GM19438 (cell line): ENCODE measurements at regions not wholly inside any gene's neighbourhood (a gene's known extent, or its start where the extent isn't known, plus 50 kb on each side); places are given as distances from the start of the nearest gene placed in this dataset.
"Not testable (repeated sequence)": the region's sequence is repeated elsewhere in the genome, so short reads cannot be mapped to it uniquely, and the experiment has no call there.

Experiments used
- ATAC-seq: cut with Tn5 transposase; IDR thresholded peaks from one replicate; pipeline ENCODE4 v1.9.1; 2021; ENCODE audit warnings: low read depth; ENCODE audit not compliant: unreplicated experiment

DNA sequence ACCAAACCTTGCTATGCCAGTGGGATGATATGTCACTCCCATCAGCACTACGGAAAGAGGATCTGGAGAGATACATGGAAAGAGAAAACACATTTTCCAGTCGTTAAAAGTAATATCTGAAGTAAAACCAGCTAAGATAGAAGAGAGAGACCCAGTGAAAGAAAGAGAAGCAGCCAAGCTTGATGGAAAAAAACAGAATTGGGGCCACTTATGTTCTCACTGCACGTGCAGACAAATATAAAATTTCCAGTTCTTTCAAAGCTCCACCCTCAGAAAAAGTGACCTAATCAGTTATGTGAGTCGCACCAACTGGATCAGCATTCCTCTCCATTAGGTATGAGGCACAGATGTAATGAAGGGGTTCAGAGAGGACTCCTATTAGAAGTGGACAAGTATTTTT is 266.1 kb downstream of the MTERF1 start:
- ATAC-seq: no peak

DNA sequence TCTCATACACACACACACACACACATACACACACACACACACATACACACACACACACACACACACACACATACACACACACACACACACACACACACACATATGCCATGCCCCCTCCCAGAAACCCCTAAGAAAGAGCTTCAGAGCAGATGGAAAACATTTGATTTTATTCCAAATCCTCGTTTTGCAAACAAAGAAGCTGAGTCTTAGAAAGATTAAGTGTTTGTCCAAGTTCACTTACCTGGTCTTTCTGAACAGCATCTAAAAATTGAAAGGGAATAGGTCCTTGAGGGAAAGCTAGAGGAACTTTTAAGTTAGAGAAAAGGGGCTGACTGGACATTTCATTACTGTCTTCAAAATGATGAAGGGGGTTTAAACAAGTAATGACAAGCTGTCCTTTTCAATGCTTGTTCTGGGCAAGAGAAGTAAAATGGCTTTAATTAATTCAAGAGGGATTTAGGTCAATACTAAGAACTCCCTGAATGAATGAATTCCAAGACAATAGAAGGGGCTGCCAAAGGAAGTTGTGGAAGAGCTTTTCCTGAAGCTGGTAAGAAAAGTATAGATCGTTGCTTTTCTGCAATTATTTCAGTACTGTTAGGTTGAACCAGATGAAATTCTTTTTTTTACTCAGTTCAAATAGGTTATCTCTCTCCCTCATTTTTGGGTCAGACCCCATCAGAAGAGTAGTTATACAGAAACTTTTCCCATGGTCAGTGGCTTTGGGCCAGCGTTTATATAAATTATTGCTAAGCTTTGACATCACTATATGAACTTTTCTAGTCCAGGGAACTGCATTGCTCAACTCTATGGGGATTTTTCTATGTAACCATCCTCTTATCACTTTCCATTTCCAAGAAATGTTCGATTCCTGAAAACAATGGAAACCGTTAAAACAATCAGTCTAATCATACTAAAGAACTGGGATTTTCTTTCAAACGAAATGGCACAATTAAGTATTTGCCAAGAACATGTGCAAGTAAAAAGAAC is 261.4 kb downstream of the MTERF1 start:
- no peak for ATAC-seq

GRCh38 chr7:91620827-91621226 is 259.7 kb downstream of the MTERF1 start:
- no peak for ATAC-seq

DNA sequence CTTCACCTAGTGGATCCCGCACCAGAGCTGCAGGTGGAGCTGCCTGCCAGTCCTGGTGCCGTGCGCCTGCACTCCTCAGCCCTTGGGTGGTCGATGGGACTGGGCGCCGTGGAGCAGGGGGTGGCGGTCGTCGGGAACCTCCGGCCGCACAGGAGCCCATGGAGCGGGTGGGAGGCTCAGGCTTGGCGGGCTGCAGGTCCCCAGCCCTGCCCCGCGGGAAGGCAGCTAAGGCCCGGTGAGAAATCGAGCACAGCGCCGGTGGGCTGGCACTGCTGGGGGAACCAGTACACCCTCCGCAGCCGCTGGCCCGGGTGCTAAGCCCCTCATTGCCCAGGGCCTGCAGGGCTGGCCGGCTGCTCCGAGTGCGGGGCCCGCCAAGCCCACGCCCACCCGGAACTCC is 253.2 kb downstream of the MTERF1 start:
- not testable (repeated sequence) for ATAC-seq

DNA sequence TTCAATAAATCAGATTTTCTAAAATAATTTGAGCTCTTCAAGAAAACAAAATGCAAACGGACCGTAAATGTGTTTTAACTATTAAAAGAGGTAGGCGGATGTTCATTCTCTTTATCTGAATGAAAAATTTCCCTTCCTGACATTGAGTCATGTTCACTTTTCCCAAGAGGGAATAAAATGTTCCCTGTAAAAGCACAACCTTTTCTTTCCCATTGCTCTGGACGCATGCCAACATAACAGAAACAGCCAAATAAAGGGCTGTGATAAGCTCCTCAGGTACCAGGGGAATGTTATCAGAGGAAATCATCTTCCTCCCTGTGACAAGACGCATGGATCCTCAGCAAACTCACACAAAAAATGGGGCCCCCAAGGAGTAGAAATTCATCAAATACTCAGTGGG is 251.8 kb downstream of the MTERF1 start:
- ATAC-seq: no peak

- ATAC-seq: no peak
These were observed 249.7 kb downstream of the MTERF1 start for GRCh38 chr7:91630581-91631380.

DNA sequence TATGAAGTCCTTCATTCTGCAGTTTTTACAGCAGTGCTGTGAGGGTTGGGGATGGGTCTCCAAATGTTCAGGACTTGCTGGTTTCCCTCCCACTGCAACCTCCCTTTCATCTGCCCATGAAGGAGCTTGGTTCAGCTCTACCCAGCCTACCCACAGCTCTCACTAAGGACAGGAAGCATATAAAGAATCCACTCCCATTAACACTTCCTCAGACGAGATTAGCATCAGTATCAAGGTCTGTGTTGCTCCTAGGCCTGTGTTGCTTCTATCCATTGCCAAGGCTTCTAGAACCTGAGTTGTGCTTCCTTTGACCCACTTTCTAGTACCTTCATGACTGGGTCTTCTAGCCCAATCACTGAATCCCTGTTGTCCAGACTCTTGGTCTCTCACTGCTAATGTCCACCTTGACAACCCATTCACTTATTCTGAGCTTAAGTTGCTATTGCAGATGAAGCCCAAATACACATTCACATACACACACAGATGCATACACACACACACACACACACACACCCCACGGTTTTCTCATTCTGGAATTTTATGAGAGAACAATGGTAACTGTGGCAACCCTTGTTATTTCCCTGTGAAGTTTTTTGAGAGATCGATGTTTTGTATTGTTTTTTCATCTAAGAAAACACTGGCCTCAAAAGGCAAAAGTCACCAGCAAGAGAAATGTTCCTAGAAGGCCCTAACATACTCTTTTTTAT is 248.1 kb downstream of the MTERF1 start:
- ATAC-seq: no peak

DNA sequence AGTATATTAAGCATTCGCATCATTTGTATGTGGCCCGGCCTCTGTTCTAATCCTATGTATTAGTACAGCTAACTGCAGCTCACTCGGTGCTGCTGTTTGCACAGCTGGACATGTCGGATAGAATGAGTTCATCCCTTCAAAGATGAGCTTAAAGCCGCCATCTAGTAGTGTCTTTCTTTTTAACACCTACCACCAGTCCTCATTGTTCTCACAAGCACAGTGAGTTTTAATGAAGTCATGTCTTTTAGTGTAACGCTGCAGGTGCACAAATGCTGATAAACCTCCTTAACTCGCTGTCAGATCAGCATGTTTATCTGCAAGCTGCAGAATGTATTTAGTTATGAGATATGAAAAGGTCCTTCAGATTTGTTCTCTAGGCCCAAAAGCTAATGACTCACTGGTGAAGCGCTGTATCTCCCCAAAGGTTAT is 247.5 kb downstream of the MTERF1 start:
- ATAC-seq: no peak

DNA sequence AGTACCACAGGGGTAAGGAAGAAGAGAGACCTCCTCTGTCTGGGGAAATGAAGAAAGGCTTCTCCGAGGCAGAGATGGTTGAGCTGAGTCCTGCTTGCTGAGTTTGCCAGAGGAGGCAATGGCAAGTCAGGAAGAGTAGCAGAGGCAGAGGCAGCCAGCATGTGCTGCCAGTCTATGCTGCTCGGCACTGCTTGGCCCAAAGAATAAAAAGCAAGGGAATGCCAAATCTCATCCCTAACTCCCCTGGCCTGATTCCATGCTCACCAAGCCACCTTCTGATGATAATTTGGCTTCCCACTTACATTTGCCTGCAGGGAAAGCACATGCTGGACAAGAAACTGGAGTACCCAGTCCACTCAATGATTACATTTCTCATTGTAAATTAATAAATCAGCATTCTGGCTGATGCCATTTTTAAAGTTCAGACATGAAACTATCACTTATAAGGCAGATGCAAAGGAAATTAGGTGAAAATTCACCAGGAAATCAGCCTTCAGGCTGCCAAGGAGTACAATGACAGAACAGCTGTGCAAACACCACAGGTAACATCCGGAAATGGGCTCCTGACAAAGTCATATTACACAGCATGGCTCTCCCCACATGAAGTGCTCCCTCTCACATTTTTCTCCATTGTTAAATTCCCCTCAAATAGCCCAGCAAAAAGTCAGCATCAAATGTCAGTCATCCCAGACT is 245.9 kb downstream of the MTERF1 start:
- no peak for ATAC-seq

GRCh38 chr7:91636129-91636724 is 244.3 kb downstream of the MTERF1 start:
- ATAC-seq: peak; percentile 61

GRCh38 chr7:91636728-91637127 is 243.8 kb downstream of the MTERF1 start:
- ATAC-seq: peak; percentile 12

DNA sequence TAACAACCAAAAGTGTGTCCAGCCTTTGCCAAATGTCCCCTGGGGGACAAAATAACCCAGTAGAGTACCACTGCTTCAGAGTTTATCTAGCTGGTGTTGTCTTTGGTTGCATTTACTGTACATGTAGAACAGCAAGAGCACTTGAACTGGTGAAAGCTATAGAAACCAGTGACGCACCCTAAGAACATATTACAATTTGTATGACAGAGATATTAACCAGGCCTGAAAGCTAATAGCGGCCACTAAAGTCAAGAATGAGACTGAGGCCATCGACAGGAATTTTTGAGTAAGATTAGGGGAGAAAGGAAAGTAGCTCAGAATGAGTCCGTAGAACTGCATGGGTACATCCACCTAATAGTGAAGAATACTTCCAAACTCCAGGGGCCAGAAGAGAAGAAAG is 236.2 kb downstream of the MTERF1 start:
- no peak for ATAC-seq

- no peak for ATAC-seq
These were observed 235.0 kb downstream of the MTERF1 start for GRCh38 chr7:91645542-91645941.

DNA sequence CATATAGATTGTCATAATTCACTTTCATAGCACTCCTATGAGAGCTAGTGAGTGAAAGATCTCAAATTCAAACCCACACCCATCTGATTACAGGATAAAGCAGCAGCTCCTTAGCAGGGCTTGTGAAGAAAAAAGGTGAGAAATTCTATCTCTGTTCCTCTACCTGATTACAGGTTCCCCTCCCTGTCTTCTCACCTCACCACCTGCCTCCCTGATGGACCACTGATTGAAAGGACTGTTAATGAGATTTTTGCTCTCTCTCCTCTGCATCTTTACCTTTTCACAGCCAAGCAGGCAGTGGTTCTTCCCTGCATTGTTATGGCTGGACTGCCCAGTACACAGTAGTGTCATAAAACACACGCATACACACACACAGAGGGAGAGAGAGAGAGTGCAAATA is 228.5 kb downstream of the MTERF1 start:
- no peak for ATAC-seq

GRCh38 chr7:91653286-91653685 is 227.2 kb downstream of the MTERF1 start:
- ATAC-seq: no peak

DNA sequence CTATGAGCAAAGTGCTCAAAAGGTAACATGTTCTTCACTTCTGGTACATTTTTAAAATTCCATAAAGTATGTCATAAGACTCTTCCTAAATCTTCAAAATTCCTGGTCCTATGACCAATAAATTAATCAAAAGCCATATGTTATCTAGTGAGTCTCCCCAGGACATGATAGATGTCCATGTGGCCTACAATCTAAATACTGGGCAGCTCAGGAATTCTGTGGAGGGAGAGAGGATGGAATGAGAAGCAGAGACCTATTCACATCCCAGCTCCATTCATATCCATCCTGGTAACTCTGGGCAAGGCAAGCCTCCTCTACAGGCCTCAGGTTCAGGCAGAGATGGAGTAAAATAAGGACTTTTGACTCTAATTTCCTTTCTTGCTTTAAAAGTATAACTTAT is 224.8 kb downstream of the MTERF1 start:
- ATAC-seq: no peak

GRCh38 chr7:91656541-91657482 is 223.7 kb downstream of the MTERF1 start:
- no peak for ATAC-seq

- no peak for ATAC-seq
These were observed 222.9 kb downstream of the MTERF1 start for GRCh38 chr7:91657483-91658071.
